Psoas muscle (tissue), 7 donors: ENCODE measurements at regions not wholly inside any gene's neighbourhood (a gene's known extent, or its start where the extent isn't known, plus 50 kb on each side); places are given as distances from the start of the nearest gene placed in this dataset.

Experiments used
- ATAC-seq, 4 donors: fragments of 200-7000 bp; cut with Tn5 transposase; one replicate each; pipeline ENCODE4 v1.9.1; 2020; ENCODE audit warnings: moderate library complexity in 3 of 4, mild to moderate bottlenecking in 2 of 4
- DNase-seq, 2 donors: peaks; one replicate each; pipeline ENCODE4 v3.0.0-alpha.2; 2020
- H3K27ac ChIP-seq: fragments of 200-600 bp; one replicate; pipeline ENCODE4 v1.8.0; 2022
- H3K27me3 ChIP-seq, 3 donors: fragments of 200-600 bp in 1 of 3; one replicate each; pipeline versions ENCODE4 v1.6.1 to v1.8.0; 2013 to 2022; ENCODE audit warnings: low read length in 2 of 3, mild to moderate bottlenecking in 2 of 3, moderate library complexity in 1 of 3; ENCODE audit not compliant: insufficient read depth in 3 of 3
- H3K36me3 ChIP-seq, 2 donors: fragments of 200-600 bp in 1 of 2; one replicate each; pipeline versions ENCODE4 v1.6.1 to v1.8.0; 2013 to 2022; ENCODE audit warnings: low read depth in 1 of 2, mild to moderate bottlenecking in 1 of 2, moderate library complexity in 1 of 2; ENCODE audit not compliant: insufficient read depth in 1 of 2
- H3K4me1 ChIP-seq: fragments of 200-600 bp; one replicate; pipeline ENCODE4 v1.8.0; 2022
- H3K4me3 ChIP-seq: fragments of 200-600 bp; one replicate; pipeline ENCODE4 v1.8.0; 2022; ENCODE audit warnings: mild to moderate bottlenecking
- H3K9me3 ChIP-seq: fragments of 200-600 bp; one replicate; pipeline ENCODE4 v1.8.0; 2022
- CTCF ChIP-seq: fragments of 200-600 bp; IDR thresholded peaks from one replicate; pipeline ENCODE4 v1.8.0; 2022; ENCODE audit warnings: antibody characterized with exemption
- WGBS, 3 donors: extraction: QIAGEN DNeasy Blood & Tissue Kit; methylation state at CpG; one replicate each; pipeline versions ENCODE4 v1.1.6 to v1.1.7; 2013; 5-methylcytosine and 5-hydroxymethylcytosine counted together
- intact Hi-C, 2 donors: fragments of 100-400 bp; cut with DNase I; formaldehyde crosslinking; loops; one replicate each; pipeline versions ENCODE4 v1.11.0 to v1.14.2; 2022
- donor health status: healthy with polysubstance abuse.
- donor health status: DM: no; HTN: no; CAD: no; lungs with moderate emphysema.
- donor health status: Bipolar disorder and iron deficiency.
- donor health status: healthy.
- donor health status: DM: yes; HTN: yes; CAD: no.
- donor health status: DM: no; HTN: no; CAD: no.
- donor health status: DM: yes; HTN: yes; CAD: no.

DNA sequence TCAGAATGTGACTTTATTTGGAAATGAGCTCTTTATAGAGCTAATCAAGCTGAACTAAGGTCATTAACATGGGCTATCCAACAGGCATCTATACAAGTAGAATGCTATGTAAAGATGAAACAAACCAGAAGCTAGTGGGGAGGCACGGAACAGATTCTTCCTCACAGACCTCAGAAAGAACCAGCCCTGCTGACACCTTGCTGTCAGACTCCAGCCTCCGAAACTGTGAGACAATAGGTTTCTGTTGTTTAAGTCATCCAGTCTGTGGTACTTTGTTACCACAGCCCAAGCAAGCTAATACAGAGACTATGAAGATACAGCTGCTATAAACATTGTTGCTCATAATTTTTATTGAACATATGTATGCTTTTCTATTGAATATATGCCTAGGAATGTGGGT, 406.3 kb upstream of the CHRM3 start:
- 84 to 91% (median 86%) methylated on average over 2 of the region's 2 CpGs for WGBS, 3 donors
- Histone ChIP-seq H3K4me3 (no peak overlapping the region), H3K27ac (no peak overlapping the region), H3K36me3 (no peaks in the 10 kb centered on the region), H3K4me1 (no peaks in the 10 kb centered on the region), H3K27me3 (no peaks in the 10 kb centered on the region), H3K9me3 (no peaks in the 10 kb centered on the region)
- TF ChIP-seq CTCF, result no peak
- ATAC-seq (no peak), DNase-seq (no peak)
- intact Hi-C loops, result no loop called here

DNA sequence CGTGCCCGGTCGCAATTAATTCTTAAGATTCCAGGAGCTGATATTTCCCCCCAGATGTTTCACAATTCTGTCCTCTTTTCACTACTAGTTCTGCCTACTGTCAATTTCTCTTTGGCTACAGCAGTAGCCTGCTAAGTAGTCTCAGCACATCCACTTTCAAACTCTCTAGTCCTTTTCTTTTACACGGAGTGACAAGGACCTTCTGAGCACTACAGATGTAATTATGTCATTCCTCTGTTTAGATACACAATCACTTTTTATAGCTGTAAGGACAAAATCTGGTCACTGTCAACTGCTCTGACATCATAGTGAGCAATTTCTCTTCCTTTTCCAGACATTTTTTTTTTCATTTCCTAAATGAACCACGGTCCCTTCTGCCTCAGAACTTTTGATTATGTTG, 421.7 kb upstream of the CHRM3 start:
- no peaks in the 10 kb centered on the region for H3K4me1 ChIP-seq
- H3K9me3 ChIP-seq, result no peaks in the 10 kb centered on the region
- WGBS, 3 donors, result 22 to 29% (median 22%) methylated on average over 5 of the region's 5 CpGs
- H3K27me3 ChIP-seq, result no peaks in the 10 kb centered on the region
- TF ChIP-seq CTCF, result no peak
- H3K4me3 ChIP-seq, result no peak overlapping the region
- H3K27ac ChIP-seq, result no peak overlapping the region
- H3K36me3 ChIP-seq, result no peaks in the 10 kb centered on the region
- DNase-seq, result no peak
- intact Hi-C loops, result no loop called here
- ATAC-seq, result no peak

DNA sequence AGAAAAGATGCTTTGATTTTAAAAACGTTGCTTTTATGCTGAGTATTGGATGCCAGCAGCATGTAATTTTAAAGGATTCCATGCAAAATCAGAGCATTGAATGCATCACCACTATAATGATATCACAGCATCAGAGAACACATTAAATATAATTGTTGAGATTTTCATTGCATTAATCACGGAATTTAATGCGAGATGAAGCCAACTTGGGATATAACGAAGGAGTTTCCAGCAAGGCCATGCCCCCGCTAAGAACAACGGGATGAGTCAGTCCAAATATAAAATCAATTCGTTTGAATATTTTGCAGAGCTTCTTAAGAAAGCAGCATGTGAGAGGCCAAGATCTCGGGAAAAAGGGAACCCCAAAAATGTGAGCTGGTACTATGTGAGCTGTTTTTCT, 423.4 kb upstream of the CHRM3 start:
- Histone ChIP-seq H3K4me1 (no peaks in the 10 kb centered on the region), H3K4me3 (no peak overlapping the region), H3K27me3 (no peaks in the 10 kb centered on the region), H3K9me3 (no peaks in the 10 kb centered on the region), H3K36me3 (no peaks in the 10 kb centered on the region), H3K27ac (no peak overlapping the region)
- intact Hi-C loops, result no loop called here
- ATAC-seq (no peak), DNase-seq (no peak)
- WGBS, 3 donors, result 29 to 36% (median 34%) methylated on average over 8 of the region's 8 CpGs
- no peak for TF ChIP-seq CTCF

DNA sequence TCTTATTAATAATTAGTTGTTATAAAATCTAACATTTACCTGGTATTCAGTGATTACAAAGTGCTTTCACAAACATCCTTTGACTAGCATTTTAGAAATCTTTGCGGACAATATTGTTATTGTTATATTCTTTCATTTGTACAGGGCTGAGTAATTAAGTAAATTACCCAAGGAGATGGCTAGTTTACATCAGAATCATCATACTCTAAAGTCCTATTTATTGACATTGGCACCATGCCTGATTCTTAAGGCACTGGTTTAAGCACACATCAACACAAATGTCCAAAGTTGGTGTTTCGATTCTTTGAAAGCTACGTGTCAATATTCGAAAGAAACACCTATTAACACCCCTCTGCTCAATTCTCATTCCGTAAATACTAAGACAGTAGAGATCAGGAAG, 424.6 kb upstream of the CHRM3 start:
- intact Hi-C loops, result no loop called here
- WGBS, 3 donors, result 71 to 74% (median 74%) methylated on average over 5 of the region's 5 CpGs
- H3K4me3 ChIP-seq, result no peak overlapping the region
- H3K4me1 ChIP-seq, result no peaks in the 10 kb centered on the region
- no peak for TF ChIP-seq CTCF
- ATAC-seq, result no peak
- no peaks in the 10 kb centered on the region for H3K9me3 ChIP-seq
- no peak overlapping the region for H3K27ac ChIP-seq
- no peaks in the 10 kb centered on the region for H3K27me3 ChIP-seq
- DNase-seq, result no peak
- no peaks in the 10 kb centered on the region for H3K36me3 ChIP-seq

DNA sequence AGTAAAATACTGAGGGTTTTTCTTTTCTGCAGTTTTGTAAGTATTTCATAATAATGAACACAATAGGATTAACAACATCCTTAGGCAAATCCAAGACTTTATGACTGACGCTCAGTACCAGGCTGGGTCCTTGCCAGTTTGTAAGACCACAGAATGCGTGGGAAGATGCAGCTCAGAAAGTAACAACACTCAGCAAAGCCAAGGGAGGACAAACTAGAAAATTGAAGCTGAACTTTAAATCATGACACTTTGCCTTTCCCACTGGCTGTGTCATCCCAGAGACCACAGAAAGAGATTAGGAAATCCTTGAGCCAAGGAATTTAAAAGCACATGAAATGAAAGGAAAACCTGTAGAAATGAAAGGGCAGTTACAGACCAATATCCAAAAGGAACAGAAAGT, 426.3 kb upstream of the CHRM3 start:
- no peak for ATAC-seq

More for the DNA sequence above, 426.3 kb upstream of the CHRM3 start:
- Histone ChIP-seq H3K27ac (no peak overlapping the region), H3K27me3 (no peaks in the 10 kb centered on the region), H3K36me3 (no peaks in the 10 kb centered on the region), H3K4me3 (no peak overlapping the region), H3K4me1 (no peaks in the 10 kb centered on the region), H3K9me3 (no peaks in the 10 kb centered on the region)
- WGBS, 3 donors, result 26 to 30% (median 28%) methylated on average over 2 of the region's 2 CpGs
- no peak for DNase-seq
- intact Hi-C loops, result no loop called here
- no peak for TF ChIP-seq CTCF
